SK-MEL-5 (cell line): ENCODE measurements at regions not wholly inside any gene's neighbourhood (a gene's known extent, or its start where the extent isn't known, plus 50 kb on each side); places are given as distances from the start of the nearest gene placed in this dataset.
"Not testable (repeated sequence)": the region's sequence is repeated elsewhere in the genome, so short reads cannot be mapped to it uniquely, and the experiment has no call there.

Experiments
- DNase-seq: peaks from one replicate; pipeline ENCODE4 v3.0.0-alpha.2; 2016; ENCODE audit warnings: low read depth, low spot score
- in situ Hi-C: cut with HindIII; loops from 2 replicates; pipeline ENCODE4 v1.10.0; 2016; ENCODE audit warnings: low sequenced_read_pairs, high pct_unique_total_duplicates, low pct_unique_long_range_greater_than_20kb

GRCh38 chr4:60359746-60360367 lies 840.3 kb upstream of the ADGRL3 start:
- in situ Hi-C loops: no loop called here

GRCh38 chr4:60365176-60365575 lies 835.0 kb upstream of the ADGRL3 start:
- in situ Hi-C loops: no loop called here

More at GRCh38 chr4:60359746-60360367, 840.3 kb upstream of the ADGRL3 start:
- no peak for DNase-seq

GRCh38 chr4:60366661-60367060 lies 833.5 kb upstream of the ADGRL3 start:
- no peak for DNase-seq
- in situ Hi-C loops: no loop called here

More at GRCh38 chr4:60365176-60365575, 835.0 kb upstream of the ADGRL3 start:
- no peak for DNase-seq

GRCh38 chr4:60368986-60369385 lies 831.1 kb upstream of the ADGRL3 start:
- in situ Hi-C loops: no loop called here
- DNase-seq: no peak

GRCh38 chr4:60378010-60378409 lies 822.1 kb upstream of the ADGRL3 start:
- DNase-seq: no peak
- in situ Hi-C loops: no loop called here

GRCh38 chr4:60384516-60384915 lies 815.6 kb upstream of the ADGRL3 start:
- in situ Hi-C loops: no loop called here
- DNase-seq: no peak

- DNase-seq: no peak
- in situ Hi-C loops: no loop called here
Measured at GRCh38 chr4:60389633-60390032, 810.5 kb upstream of the ADGRL3 start.

- in situ Hi-C loops: no loop called here
- DNase-seq: no peak
Measured at GRCh38 chr4:60396341-60397049, 803.6 kb upstream of the ADGRL3 start.

GRCh38 chr4:60400593-60400992 lies 799.5 kb upstream of the ADGRL3 start:
- DNase-seq: no peak
- in situ Hi-C loops: no loop called here

GRCh38 chr4:60404027-60404426 lies 796.1 kb upstream of the ADGRL3 start:
- in situ Hi-C loops: no loop called here
- no peak for DNase-seq

- in situ Hi-C loops: no loop called here
- no peak for DNase-seq
Measured at GRCh38 chr4:60422439-60422838, 777.7 kb upstream of the ADGRL3 start.

- in situ Hi-C loops, DNase-seq: not testable (repeated sequence)
Measured at GRCh38 chr4:60423573-60424184, 776.4 kb upstream of the ADGRL3 start.

- in situ Hi-C loops: no loop called here
- no peak for DNase-seq
Measured at GRCh38 chr4:60432911-60433310, 767.2 kb upstream of the ADGRL3 start.

GRCh38 chr4:60443068-60443467 lies 757.1 kb upstream of the ADGRL3 start:
- DNase-seq: no peak
- in situ Hi-C loops: no loop called here

GRCh38 chr4:60443796-60444195 lies 756.3 kb upstream of the ADGRL3 start:
- in situ Hi-C loops: no loop called here
- DNase-seq: no peak

- in situ Hi-C loops: no loop called here
Measured at GRCh38 chr4:60450054-60450453, 750.1 kb upstream of the ADGRL3 start.

GRCh38 chr4:60452266-60452665 lies 747.9 kb upstream of the ADGRL3 start:
- DNase-seq: no peak
- in situ Hi-C loops: no loop called here

More at GRCh38 chr4:60450054-60450453, 750.1 kb upstream of the ADGRL3 start:
- peak; percentile 49 for DNase-seq

GRCh38 chr4:60455380-60455779 lies 744.7 kb upstream of the ADGRL3 start:
- in situ Hi-C loops: no loop called here

GRCh38 chr4:60461551-60461950 lies 738.6 kb upstream of the ADGRL3 start:
- DNase-seq: no peak
- in situ Hi-C loops: no loop called here

More at GRCh38 chr4:60455380-60455779, 744.7 kb upstream of the ADGRL3 start:
- DNase-seq: no peak
